ENCODE measurements at regions not wholly inside any gene's neighbourhood (a gene's known extent, or its start where the extent isn't known, plus 50 kb on each side); places are given as distances from the start of the nearest gene placed in this dataset.

DNA sequence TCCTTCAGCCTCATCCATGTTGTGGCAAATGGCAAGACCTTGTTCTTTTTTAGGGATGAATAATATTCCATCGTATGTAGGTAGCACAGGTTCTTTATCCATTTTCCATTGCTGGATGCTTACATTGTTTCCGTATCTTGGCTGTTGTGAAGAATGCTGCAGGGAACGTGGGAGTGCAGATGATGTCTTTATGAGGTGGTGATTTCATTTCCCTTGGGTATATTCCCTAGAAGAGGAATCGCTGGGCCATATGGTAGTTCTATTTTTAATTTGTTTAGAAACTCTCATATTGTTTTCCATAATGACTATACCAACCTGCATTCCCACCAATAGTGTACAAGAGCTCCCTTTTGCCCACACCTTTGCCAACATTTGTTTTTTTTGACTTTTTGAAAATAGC, 186.3 kb upstream of the TMTC4 start:
- TF ChIP-seq POLR2A (IDR thresholded peaks at IDR 0.05; ENCODE audit: low read depth, low read length) (no peak), RAD21 (IDR thresholded peaks at IDR 0.05; ENCODE audit: low read length) (no peak), RCOR1 (IDR thresholded peaks at IDR 0.05; ENCODE audit: insufficient replicate concordance, low read length) (no peak), SMC3 (IDR thresholded peaks at IDR 0.05; ENCODE audit: low read depth, low read length) (no peak)
- TF ChIP-seq, protein P1, sequence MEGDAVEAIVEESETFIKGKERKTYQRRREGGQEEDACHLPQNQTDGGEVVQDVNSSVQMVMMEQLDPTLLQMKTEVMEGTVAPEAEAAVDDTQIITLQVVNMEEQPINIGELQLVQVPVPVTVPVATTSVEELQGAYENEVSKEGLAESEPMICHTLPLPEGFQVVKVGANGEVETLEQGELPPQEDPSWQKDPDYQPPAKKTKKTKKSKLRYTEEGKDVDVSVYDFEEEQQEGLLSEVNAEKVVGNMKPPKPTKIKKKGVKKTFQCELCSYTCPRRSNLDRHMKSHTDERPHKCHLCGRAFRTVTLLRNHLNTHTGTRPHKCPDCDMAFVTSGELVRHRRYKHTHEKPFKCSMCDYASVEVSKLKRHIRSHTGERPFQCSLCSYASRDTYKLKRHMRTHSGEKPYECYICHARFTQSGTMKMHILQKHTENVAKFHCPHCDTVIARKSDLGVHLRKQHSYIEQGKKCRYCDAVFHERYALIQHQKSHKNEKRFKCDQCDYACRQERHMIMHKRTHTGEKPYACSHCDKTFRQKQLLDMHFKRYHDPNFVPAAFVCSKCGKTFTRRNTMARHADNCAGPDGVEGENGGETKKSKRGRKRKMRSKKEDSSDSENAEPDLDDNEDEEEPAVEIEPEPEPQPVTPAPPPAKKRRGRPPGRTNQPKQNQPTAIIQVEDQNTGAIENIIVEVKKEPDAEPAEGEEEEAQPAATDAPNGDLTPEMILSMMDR (conservative IDR thresholded peaks at IDR 0.05; ENCODE audit: low read depth, low read length), result no peak
